ENCODE measurements at regions not wholly inside any gene's neighbourhood (a gene's known extent, or its start where the extent isn't known, plus 50 kb on each side); places are given as distances from the start of the nearest gene placed in this dataset.

DNA sequence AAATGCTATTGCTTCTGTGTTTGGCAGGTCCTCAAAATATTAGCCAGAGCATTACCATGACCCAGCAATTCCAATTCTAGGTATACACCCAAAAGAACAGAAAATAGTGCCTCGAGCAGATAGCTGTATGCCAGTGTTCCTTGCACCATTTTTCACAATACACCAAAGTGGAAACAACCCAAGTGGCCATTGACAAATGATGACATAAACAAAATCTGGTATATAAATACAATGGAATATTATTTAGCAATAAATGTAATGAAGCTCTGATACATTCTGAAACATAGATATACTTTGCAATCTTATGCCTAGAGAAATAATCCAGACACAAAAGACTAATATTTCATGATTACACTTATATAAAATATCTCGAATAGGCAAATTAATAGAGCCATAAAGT lies 451.8 kb upstream of the PCDH7 start:
- TF ChIP-seq POLR2AphosphoS5 (IDR thresholded peaks at IDR 0.05; ENCODE audit: low read depth, low read length): no peak
- no peak for TF ChIP-seq POLR2A (IDR thresholded peaks at IDR 0.05; ENCODE audit: low read depth, low read length)
- no peak for DNase-seq (ENCODE audit: insufficient read length)
- FAIRE-seq: no peak

DNA sequence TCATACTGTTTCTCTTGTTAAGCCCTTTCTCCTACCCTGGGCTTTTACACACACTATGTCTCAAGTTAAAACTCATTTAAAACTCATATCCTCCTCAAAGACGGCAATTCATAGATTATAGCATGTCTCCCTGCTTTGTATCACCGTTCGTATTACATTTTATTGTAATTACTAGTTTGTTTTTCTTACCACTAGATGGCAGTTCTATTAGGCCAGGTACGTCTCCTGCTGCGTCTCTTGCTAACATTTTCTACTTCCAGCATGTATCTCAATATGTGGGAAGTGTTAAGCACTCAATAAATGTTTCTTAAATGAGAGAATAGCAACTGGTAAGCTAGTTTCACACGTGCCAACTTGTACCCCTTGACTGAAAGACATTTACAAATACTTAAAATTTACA lies 450.3 kb upstream of the PCDH7 start:
- FAIRE-seq (no peak), DNase-seq (ENCODE audit: insufficient read length) (no peak)
- TF ChIP-seq POLR2A (IDR thresholded peaks at IDR 0.05; ENCODE audit: low read depth, low read length) (no peak), POLR2AphosphoS5 (IDR thresholded peaks at IDR 0.05; ENCODE audit: low read depth, low read length) (no peak), TAF1 (IDR thresholded peaks at IDR 0.05; ENCODE audit: borderline replicate concordance, low read depth, low read length) (no peak)

DNA sequence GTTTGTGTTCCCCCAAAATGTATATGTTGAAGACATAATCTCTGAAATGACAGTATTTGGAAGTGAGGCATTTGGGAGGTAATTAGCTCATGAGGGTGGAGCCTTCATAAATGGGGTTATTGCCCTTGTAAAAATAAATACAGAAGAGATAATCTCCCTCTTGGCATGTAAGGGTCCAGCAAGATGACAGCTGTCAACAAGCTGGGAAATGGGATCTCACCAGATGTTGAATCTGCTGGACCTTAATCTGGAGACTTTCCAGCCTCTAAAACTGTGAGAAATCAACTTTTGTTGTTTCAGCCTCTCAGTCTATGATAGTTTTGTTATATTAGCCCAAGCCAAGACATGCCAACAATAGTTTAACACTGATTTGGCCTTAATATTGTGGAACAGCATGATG lies 438.2 kb upstream of the PCDH7 start:
- no peak for FAIRE-seq
- DNase-seq (ENCODE audit: insufficient read length): no peak
- TF ChIP-seq POLR2AphosphoS5 (IDR thresholded peaks at IDR 0.05; ENCODE audit: low read depth, low read length) (no peak), POLR2A (IDR thresholded peaks at IDR 0.05; ENCODE audit: low read depth, low read length) (no peak), TAF1 (IDR thresholded peaks at IDR 0.05; ENCODE audit: borderline replicate concordance, low read depth, low read length) (no peak)

DNA sequence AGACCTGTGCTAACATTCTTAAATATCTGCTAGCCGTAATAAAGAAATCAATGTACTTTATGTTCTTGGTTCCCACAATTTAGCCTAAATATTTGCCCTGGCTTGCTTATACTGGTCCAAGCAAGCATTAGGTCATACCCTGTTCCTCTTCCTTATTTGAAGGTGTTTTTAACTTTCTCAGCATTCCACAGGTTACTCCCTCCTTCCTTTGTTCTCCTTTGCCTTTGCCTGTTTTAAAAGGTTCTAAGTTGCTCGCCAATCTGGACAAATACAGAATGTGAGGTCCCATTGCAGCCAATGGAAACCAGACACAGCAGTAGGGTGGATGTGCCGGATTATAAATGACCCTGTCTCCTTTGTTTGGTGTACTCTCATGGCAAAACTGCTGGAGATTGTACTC lies 436.8 kb upstream of the PCDH7 start:
- TF ChIP-seq TAF1 (IDR thresholded peaks at IDR 0.05; ENCODE audit: borderline replicate concordance, low read depth, low read length): no peak
- no peak for TF ChIP-seq POLR2AphosphoS5 (IDR thresholded peaks at IDR 0.05; ENCODE audit: low read depth, low read length)
- TF ChIP-seq POLR2A (IDR thresholded peaks at IDR 0.05; ENCODE audit: low read depth, low read length): no peak
- DNase-seq (ENCODE audit: insufficient read length) (no peak), FAIRE-seq (no peak)

DNA sequence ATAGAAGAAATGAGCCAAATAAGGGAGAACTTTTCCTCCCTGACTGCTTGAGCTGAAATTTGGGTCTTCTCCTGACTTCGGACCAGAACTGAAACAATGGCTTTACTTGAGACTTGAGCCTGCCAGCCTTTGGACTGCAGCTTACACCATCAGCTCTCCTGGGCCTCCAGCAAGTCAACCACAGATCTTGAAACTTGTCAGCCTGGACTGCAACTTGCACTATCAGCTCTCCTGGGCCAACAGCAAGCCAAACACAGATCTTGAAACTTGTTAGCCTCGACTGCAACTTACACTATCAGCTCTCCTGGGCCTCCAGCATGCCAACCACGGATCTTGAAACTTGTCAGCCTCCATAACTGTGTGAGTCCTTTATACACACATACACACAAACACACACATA lies 425.9 kb upstream of the PCDH7 start:
- no peak for DNase-seq (ENCODE audit: insufficient read length)
- FAIRE-seq: no peak
- TF ChIP-seq TAF1 (IDR thresholded peaks at IDR 0.05; ENCODE audit: borderline replicate concordance, low read depth, low read length) (no peak), POLR2AphosphoS5 (IDR thresholded peaks at IDR 0.05; ENCODE audit: low read depth, low read length) (no peak), POLR2A (IDR thresholded peaks at IDR 0.05; ENCODE audit: low read depth, low read length) (no peak)

DNA sequence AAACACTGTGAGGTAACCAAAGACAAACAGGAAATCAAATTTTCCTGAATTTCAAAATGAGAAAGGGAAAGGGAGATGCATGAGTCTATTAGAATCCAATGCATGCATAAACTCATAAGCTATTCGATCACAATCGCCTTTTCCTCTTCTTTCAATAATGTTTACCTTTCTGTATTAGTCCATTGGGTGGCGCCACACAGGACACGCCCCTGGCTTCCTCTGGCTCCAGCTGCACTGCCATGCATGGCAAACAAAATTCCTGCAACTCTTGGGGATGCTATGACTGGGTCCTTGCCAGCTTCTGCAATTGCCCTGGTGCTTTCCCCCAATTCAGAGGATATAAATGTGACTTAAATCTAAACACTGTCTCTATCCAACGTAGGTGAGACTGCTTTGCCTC lies 424.5 kb upstream of the PCDH7 start:
- TF ChIP-seq POLR2A (IDR thresholded peaks at IDR 0.05; ENCODE audit: low read depth, low read length) (no peak), POLR2AphosphoS5 (IDR thresholded peaks at IDR 0.05; ENCODE audit: low read depth, low read length) (no peak), TAF1 (IDR thresholded peaks at IDR 0.05; ENCODE audit: borderline replicate concordance, low read depth, low read length) (no peak)
- FAIRE-seq (no peak), DNase-seq (ENCODE audit: insufficient read length) (no peak)

DNA sequence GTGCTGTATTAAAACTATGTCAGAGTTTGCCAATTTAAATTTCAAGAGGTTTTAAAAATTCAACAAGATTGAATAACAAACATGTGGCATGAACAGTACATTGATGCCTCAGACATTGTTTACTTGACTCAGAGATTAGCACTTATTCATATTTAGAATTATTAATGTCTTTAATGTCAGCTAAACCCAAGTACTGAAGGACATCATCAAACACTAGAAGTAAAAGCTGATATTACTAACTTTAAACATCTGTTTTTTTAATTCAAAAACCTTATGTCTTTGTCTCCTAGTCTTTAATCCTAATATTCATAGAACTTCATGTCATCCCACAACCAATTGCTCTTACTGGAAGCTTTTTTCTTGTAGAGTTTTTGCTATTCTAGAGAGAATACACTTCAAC lies 406.2 kb upstream of the PCDH7 start:
- DNase-seq (ENCODE audit: insufficient read length) (no peak), FAIRE-seq (no peak)
- TF ChIP-seq POLR2AphosphoS5 (IDR thresholded peaks at IDR 0.05; ENCODE audit: low read depth, low read length) (no peak), TAF1 (IDR thresholded peaks at IDR 0.05; ENCODE audit: borderline replicate concordance, low read depth, low read length) (no peak), POLR2A (IDR thresholded peaks at IDR 0.05; ENCODE audit: low read depth, low read length) (no peak)

DNA sequence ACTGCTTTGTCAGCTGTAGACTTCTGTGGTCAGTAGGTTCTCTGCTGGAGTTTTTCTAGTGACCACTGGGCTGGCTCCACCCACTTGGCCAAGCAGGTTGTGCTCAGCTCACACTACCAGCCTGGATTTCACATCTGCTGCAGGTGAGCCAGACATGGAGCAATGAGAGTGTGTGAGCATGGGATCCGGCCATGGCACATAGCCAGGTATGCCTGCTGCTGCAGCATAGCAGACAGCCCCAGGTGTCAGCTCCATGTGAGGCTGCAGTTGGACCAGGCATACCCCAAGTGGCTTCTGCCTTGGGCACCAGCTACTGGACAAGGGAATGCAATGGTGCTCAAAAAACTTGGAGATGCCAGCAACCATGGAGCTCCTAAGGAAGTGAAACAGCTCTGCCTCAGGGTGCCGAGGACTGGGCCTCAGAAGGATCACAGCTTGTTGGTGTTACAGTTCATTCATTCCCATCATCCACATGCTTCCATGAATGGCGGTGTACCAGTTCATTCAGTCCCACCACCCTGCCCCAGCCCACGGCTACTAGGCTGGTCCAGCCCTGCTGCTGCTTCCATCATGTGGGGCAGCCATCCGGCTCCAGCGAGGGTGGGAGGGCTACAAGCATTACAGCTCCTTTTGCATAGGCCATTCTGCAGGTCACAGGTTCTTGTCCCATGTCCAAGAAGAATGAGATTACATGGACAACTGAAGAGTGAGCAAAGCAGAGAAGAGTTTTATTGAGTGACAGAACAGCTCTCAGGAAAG lies 389.1 kb upstream of the PCDH7 start:
- no peak for TF ChIP-seq POLR2A (IDR thresholded peaks at IDR 0.05; ENCODE audit: low read depth, low read length)
- TF ChIP-seq TAF1 (IDR thresholded peaks at IDR 0.05; ENCODE audit: borderline replicate concordance, low read depth, low read length): no peak
- no peak for TF ChIP-seq POLR2AphosphoS5 (IDR thresholded peaks at IDR 0.05; ENCODE audit: low read depth, low read length)
- no peak for FAIRE-seq
- DNase-seq (ENCODE audit: insufficient read length): no peak

DNA sequence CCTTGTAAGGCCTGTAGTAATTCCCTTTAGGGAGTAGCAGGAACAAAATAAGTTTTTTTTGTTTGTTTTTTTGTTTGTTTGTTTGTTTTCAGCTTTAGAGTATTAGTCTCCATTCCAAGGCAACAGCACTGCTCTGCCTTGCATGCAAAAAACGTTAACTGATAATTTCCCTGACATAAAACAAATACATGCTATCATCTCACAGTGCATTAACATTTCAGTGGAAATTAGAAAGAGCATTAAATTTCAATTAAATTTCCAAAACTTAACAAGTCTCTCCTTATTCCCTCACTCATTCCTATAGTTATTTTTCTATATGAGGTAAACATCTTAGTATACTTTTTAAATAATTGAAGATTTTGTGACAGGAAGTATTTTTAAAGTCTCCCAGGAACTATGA lies 378.4 kb upstream of the PCDH7 start:
- DNase-seq (ENCODE audit: insufficient read length) (no peak), FAIRE-seq (no peak)
- TF ChIP-seq POLR2A (IDR thresholded peaks at IDR 0.05; ENCODE audit: low read depth, low read length) (no peak), POLR2AphosphoS5 (IDR thresholded peaks at IDR 0.05; ENCODE audit: low read depth, low read length) (no peak), TAF1 (IDR thresholded peaks at IDR 0.05; ENCODE audit: borderline replicate concordance, low read depth, low read length) (no peak)

DNA sequence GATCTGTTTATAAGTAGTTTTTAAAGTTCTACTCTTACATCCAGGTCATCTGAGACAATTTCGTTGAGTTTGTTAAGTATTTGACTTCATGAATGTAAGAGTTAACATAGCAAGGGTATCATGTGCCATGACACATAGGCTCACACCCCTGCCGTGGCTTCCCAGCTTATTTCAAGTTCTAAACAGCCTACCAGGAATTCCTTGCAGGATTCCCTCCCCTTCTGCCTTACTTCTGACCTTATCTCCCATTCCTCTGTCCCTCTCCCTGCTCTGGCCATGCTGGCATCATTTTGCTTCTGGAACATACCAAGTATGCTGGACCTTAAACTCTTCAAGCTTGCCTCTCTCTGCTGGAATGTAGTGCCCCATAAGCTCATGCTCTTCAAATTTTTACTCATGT lies 369.9 kb upstream of the PCDH7 start:
- TF ChIP-seq POLR2AphosphoS5 (IDR thresholded peaks at IDR 0.05; ENCODE audit: low read depth, low read length) (no peak), TAF1 (IDR thresholded peaks at IDR 0.05; ENCODE audit: borderline replicate concordance, low read depth, low read length) (no peak), POLR2A (IDR thresholded peaks at IDR 0.05; ENCODE audit: low read depth, low read length) (no peak)
- no peak for DNase-seq (ENCODE audit: insufficient read length)
- no peak for FAIRE-seq

DNA sequence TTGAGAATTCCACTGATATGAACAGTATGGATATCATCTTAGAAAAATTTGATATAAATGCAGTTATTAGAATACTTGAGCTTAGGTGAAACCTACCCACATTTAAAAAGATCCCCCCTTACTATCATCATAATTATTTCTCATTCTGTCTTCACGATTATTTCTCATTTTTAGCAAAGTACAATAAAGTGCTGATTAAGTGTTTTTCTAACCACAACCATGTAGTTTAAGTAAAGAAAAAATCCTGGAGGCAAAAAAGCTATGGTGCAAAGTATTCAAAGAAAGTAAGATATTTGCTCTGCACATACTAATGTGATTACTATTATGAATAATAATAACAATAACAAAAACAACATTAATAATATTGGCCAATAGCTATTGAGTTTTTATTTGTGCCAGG lies 365.6 kb upstream of the PCDH7 start:
- FAIRE-seq (no peak), DNase-seq (ENCODE audit: insufficient read length) (no peak)
- TF ChIP-seq POLR2A (IDR thresholded peaks at IDR 0.05; ENCODE audit: low read depth, low read length) (no peak), POLR2AphosphoS5 (IDR thresholded peaks at IDR 0.05; ENCODE audit: low read depth, low read length) (no peak), TAF1 (IDR thresholded peaks at IDR 0.05; ENCODE audit: borderline replicate concordance, low read depth, low read length) (no peak)

DNA sequence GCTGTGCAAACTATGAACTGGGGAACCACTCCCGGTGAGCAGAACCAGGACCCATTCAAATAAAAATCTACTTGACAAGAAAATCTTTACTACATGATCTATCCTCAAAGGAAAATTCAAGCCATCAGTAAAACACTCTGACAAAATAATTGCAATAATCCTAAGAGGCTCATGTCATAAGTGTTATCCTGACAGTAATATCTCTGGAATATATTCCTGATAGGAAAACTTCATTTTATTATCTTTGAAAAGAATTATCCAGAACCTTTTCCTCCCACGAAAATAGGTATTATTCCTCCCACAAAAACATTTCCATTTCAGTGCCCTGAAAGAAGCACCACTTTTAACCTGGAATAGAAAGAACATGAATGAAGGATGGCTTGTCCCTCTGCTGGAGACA lies 357.7 kb upstream of the PCDH7 start:
- no peak for DNase-seq (ENCODE audit: insufficient read length)
- TF ChIP-seq TAF1 (IDR thresholded peaks at IDR 0.05; ENCODE audit: borderline replicate concordance, low read depth, low read length): no peak
- no peak for TF ChIP-seq POLR2AphosphoS5 (IDR thresholded peaks at IDR 0.05; ENCODE audit: low read depth, low read length)
- no peak for TF ChIP-seq POLR2A (IDR thresholded peaks at IDR 0.05; ENCODE audit: low read depth, low read length)
- FAIRE-seq: no peak
